Upper lobe of left lung (tissue), 6 donors: ENCODE measurements at regions not wholly inside any gene's neighbourhood (a gene's known extent, or its start where the extent isn't known, plus 50 kb on each side); places are given as distances from the start of the nearest gene placed in this dataset.

Experiments used
- ATAC-seq, 2 donors: fragments of 200-7000 bp; cut with Tn5 transposase; one replicate each; pipeline ENCODE4 v1.9.1; 2022; ENCODE audit warnings: mild to moderate bottlenecking in 2 of 2, moderate library complexity in 2 of 2; ENCODE audit not compliant: low FRiP score in 2 of 2
- DNase-seq, 2 donors: peaks; one replicate each; pipeline ENCODE4 v3.0.0-alpha.2; 2019 to 2020
- H3K27ac ChIP-seq, 4 donors: fragments of 200-600 bp; sonication (generic); one replicate each; pipeline ENCODE4 v1.5.1; 2016 to 2019
- H3K27me3 ChIP-seq, 4 donors: fragments of 200-600 bp; sonication (generic); one replicate each; pipeline ENCODE4 v1.5.1; 2017 to 2019
- H3K36me3 ChIP-seq, 4 donors: fragments of 200-600 bp; sonication (generic); one replicate each; pipeline ENCODE4 v1.5.1; 2016 to 2019
- H3K4me1 ChIP-seq, 4 donors: fragments of 200-600 bp; sonication (generic); one replicate each; pipeline ENCODE4 v1.5.1; 2018 to 2019
- H3K4me3 ChIP-seq, 4 donors: fragments of 200-600 bp; sonication (generic); one replicate each; pipeline ENCODE4 v1.5.1; 2017 to 2019; ENCODE audit warnings: mild to moderate bottlenecking in 2 of 4, moderate library complexity in 1 of 4
- H3K9me3 ChIP-seq, 4 donors: fragments of 200-600 bp; sonication (generic); one replicate each; pipeline ENCODE4 v1.5.1; 2018 to 2019
- EP300 ChIP-seq, 4 donors: sonication (generic); formaldehyde crosslinking; IDR thresholded peaks; one replicate each; pipeline ENCODE4 v1.5.1; 2017; ENCODE audit warnings: antibody characterized with exemption in 4 of 4, control low read depth in 2 of 4
- POLR2A ChIP-seq, 4 donors: fragments of 450-650 bp; IDR thresholded peaks; one replicate each; pipeline ENCODE4 v1.5.1; 2016 to 2017; ENCODE audit warnings: antibody characterized with exemption in 4 of 4, mild to moderate bottlenecking in 2 of 4
- POLR2AphosphoS5 ChIP-seq, 2 donors: sonication (generic); formaldehyde crosslinking; IDR thresholded peaks; one replicate each; pipeline ENCODE4 v1.5.1; 2017; ENCODE audit warnings: antibody characterized with exemption in 2 of 2
- WGBS, 2 donors: methylation state at CpG; one replicate each; pipeline ENCODE4 v1.1.5; 2017 to 2018; 5-methylcytosine and 5-hydroxymethylcytosine counted together
- TF ChIP-seq, protein P1 (sequence below), 6 experiments: fragments of 450-650 bp in 4 of 6; fragments of 200-600 bp in 2 of 6; sonication (generic) in 2 of 6; IDR thresholded peaks; one replicate each; pipeline ENCODE4 v1.5.1; 2016 to 2019; ENCODE audit warnings: antibody characterized with exemption in 6 of 6
- donor health status: DM: no; HTN: no; CAD: no; lungs with moderate emphysema.
- donor health status: DM: no; HTN: yes; CAD: no; lungs with severe emphysema.

DNA sequence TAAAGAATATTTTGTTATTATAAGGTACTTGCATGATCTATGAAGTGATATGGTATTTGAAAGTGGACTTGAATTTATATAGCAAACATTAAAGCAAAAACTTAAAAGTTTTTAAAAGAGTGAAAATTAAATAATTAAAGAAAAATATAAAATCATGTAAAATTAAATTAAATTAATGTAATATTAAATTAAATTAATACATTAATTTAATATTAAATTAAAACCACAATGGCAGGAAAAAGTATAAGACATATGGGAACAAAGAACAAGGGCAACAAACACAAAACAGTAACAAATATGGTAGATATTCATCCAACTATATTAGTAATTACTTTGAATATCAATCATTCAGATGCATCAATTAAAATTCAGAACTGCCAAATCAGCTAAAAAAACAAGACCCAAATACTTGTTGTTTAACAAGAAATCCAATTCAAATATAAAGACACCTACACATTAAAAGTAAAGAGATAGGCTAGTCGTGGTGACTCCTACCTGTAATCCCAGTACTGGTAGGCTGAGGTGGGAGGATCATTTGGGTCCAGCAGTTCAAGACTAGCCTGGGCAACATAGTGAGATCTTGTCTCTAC, 992.2 kb upstream of the MIR17HG start:
- ATAC-seq (no peak), DNase-seq (no peak)
- Histone ChIP-seq H3K4me3 (no peak overlapping the region), H3K4me1 (no peaks in the 10 kb centered on the region), H3K36me3 (no peaks in the 10 kb centered on the region), H3K27ac (no peak overlapping the region), H3K9me3 (no peaks in the 10 kb centered on the region), H3K27me3 (no peaks in the 10 kb centered on the region)
- TF ChIP-seq, protein P1, sequence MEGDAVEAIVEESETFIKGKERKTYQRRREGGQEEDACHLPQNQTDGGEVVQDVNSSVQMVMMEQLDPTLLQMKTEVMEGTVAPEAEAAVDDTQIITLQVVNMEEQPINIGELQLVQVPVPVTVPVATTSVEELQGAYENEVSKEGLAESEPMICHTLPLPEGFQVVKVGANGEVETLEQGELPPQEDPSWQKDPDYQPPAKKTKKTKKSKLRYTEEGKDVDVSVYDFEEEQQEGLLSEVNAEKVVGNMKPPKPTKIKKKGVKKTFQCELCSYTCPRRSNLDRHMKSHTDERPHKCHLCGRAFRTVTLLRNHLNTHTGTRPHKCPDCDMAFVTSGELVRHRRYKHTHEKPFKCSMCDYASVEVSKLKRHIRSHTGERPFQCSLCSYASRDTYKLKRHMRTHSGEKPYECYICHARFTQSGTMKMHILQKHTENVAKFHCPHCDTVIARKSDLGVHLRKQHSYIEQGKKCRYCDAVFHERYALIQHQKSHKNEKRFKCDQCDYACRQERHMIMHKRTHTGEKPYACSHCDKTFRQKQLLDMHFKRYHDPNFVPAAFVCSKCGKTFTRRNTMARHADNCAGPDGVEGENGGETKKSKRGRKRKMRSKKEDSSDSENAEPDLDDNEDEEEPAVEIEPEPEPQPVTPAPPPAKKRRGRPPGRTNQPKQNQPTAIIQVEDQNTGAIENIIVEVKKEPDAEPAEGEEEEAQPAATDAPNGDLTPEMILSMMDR (IDR thresholded peaks at IDR 0.05) = no peak
- TF ChIP-seq EP300 (IDR thresholded peaks at IDR 0.05) (no peak), POLR2A (IDR thresholded peaks at IDR 0.05) (no peak), POLR2AphosphoS5 (IDR thresholded peaks at IDR 0.05) (no peak)
- 68 to 78% methylated on average over 1 of the region's 1 CpG for WGBS, 2 donors

DNA sequence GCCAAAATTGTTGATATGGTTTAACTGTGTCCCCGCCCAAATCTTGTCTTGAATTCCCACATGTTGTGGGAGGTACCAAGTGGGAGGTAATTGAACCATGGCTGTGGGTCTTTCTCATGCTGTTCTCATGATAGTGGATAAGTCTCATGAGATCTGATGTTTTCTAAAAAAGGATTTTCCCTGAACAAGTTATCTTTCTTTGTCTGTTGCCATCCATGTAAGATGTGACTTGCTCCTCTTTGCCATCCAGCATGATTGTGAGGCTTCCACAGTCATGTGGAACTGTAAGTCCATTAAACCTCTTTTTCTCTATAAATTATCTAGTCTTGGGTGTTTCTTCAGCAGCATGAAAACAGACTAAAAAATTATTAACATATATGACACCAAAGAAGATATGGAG, 986.7 kb upstream of the MIR17HG start:
- no peaks in the 10 kb centered on the region for H3K36me3 ChIP-seq
- no peak for DNase-seq
- TF ChIP-seq POLR2AphosphoS5 (IDR thresholded peaks at IDR 0.05) (no peak), EP300 (IDR thresholded peaks at IDR 0.05) (no peak), POLR2A (IDR thresholded peaks at IDR 0.05) (no peak)
- TF ChIP-seq, protein P1 (IDR thresholded peaks at IDR 0.05) = no peak
- ATAC-seq = no peak
- no peak overlapping the region for H3K4me3 ChIP-seq
- no peaks in the 10 kb centered on the region for H3K27me3 ChIP-seq
- no peak overlapping the region for H3K27ac ChIP-seq
- H3K9me3 ChIP-seq = no peaks in the 10 kb centered on the region
- no peaks in the 10 kb centered on the region for H3K4me1 ChIP-seq
- WGBS, 2 donors = 72 to 77% methylated on average over 1 of the region's 1 CpG

DNA sequence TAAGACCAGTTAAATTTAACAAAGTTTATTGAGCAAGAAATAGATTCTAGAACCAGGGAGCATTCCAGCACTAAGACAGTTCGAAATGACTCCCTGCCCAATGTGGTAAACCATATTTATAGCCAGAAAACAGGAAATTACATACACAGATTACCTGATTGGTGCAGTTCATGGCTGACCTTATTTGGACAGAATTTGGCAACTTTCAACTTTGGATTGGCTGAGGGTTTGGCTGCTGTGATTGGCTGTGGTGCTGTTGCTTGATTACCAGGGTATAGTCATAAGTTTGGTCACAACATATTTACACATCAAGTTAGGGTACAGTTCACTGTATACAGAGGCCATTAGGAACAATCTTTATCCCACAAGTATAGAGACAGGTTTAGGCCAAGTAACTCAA, 984.8 kb upstream of the MIR17HG start:
- 39 to 52% methylated on average over 1 of the region's 1 CpG for WGBS, 2 donors
- Histone ChIP-seq H3K27ac (no peak overlapping the region), H3K4me3 (no peak overlapping the region), H3K4me1 (no peaks in the 10 kb centered on the region), H3K27me3 (no peaks in the 10 kb centered on the region), H3K36me3 (no peaks in the 10 kb centered on the region), H3K9me3 (no peaks in the 10 kb centered on the region)
- ATAC-seq = no peak
- DNase-seq = no peak
- no peak for TF ChIP-seq POLR2A (IDR thresholded peaks at IDR 0.05)

DNA sequence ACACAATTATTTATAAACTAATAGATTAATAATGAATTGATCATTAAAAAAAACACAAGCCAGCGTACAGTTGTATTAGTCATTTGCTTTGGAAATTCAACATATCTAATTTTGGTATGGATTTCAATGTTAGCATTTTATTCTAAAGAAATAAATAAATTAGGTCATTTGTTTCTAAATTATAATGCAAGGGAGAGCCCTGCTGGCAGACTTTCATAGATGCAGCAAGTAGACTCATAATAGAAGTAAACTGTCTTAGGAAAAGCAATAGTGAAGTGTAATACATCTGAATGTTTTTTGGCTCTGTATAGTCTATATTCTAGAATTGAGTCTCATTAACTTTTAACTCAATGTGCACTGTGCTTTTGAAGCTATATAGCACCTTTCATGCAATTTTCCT, 982.4 kb upstream of the MIR17HG start:
- no peaks in the 10 kb centered on the region for H3K27me3 ChIP-seq
- DNase-seq (no peak), ATAC-seq (no peak)
- 86% methylated on average over 1 of the region's 1 CpG for WGBS, 2 donors
- no peaks in the 10 kb centered on the region for H3K4me1 ChIP-seq
- no peaks in the 10 kb centered on the region for H3K36me3 ChIP-seq
- no peaks in the 10 kb centered on the region for H3K9me3 ChIP-seq
- no peak overlapping the region for H3K4me3 ChIP-seq
- TF ChIP-seq EP300 (IDR thresholded peaks at IDR 0.05) (no peak), POLR2AphosphoS5 (IDR thresholded peaks at IDR 0.05) (no peak), POLR2A (IDR thresholded peaks at IDR 0.05) (no peak)
- TF ChIP-seq, protein P1 (IDR thresholded peaks at IDR 0.05) = no peak
- no peak overlapping the region for H3K27ac ChIP-seq

DNA sequence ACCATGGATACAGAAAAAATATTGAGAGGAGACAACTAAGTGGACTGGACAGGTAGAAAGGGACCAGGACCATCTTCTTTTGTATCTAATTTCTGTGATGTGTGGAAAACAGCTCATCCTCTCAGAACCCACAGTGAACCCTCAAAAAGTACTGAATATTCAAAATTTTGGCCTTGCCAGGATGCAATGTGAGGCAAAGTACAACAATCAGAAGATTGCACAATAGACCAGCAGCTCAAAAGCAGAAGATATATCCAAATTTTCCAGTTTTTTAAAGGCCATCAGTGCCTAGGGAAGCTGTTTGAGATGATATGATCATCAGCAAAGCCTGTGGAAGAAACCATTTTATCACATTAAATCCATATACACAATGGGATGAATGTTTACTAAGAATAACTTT, 973.3 kb upstream of the MIR17HG start:
- no peaks in the 10 kb centered on the region for H3K9me3 ChIP-seq
- H3K27me3 ChIP-seq = no peaks in the 10 kb centered on the region
- DNase-seq (no peak), ATAC-seq (no peak)
- no peak for TF ChIP-seq POLR2A (IDR thresholded peaks at IDR 0.05)
- TF ChIP-seq EP300 (IDR thresholded peaks at IDR 0.05) = no peak
- no peak for TF ChIP-seq POLR2AphosphoS5 (IDR thresholded peaks at IDR 0.05)
- TF ChIP-seq, protein P1 (IDR thresholded peaks at IDR 0.05) = no peak
- no peak overlapping the region for H3K27ac ChIP-seq
- H3K4me1 ChIP-seq = no peaks in the 10 kb centered on the region
- H3K4me3 ChIP-seq = no peak overlapping the region
- no peaks in the 10 kb centered on the region for H3K36me3 ChIP-seq
